Prostate gland (tissue), 2 donors: ENCODE measurements at regions not wholly inside any gene's neighbourhood (a gene's known extent, or its start where the extent isn't known, plus 50 kb on each side); places are given as distances from the start of the nearest gene placed in this dataset.

Source experiments
- POLR2A ChIP-seq: fragments of 450-650 bp; IDR thresholded peaks from one replicate; pipeline ENCODE4 v1.6.1; 2016; ENCODE audit warnings: antibody characterized with exemption, mild to moderate bottlenecking
- POLR2AphosphoS5 ChIP-seq: sonication (generic); formaldehyde crosslinking; IDR thresholded peaks from one replicate; pipeline ENCODE4 v1.6.1; 2017; ENCODE audit warnings: antibody characterized with exemption
- TF ChIP-seq, protein P1 (sequence below), 4 experiments: fragments of 200-600 bp in 2 of 4; fragments of 450-650 bp in 2 of 4; sonication (generic) in 2 of 4; IDR thresholded peaks; 1 replicate in 3 of 4; 2 replicates in 1 of 4; pipeline ENCODE4 v1.5.1; 2016 to 2019; ENCODE audit warnings: antibody characterized with exemption in 4 of 4, mild to moderate bottlenecking in 2 of 4, moderate library complexity in 2 of 4

DNA sequence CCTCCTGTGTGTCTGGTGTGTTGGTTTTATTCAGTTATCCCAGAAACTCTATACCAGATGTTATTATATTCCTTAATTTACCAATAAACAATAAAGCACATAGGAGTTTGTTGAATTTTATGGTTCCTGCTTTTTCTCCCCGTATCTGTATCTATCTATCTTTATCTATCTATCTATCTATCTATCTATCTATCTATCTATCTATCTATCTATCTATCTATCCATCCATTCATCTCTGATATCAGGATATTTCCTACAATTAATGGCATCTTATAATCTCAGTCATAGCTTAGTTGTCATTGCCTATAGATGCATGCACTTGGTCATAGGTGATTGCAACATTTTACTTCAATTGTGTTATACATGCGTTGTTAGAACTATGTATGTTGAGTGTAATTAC, 500.2 kb upstream of the ZEB2 start:
- TF ChIP-seq, protein P1, sequence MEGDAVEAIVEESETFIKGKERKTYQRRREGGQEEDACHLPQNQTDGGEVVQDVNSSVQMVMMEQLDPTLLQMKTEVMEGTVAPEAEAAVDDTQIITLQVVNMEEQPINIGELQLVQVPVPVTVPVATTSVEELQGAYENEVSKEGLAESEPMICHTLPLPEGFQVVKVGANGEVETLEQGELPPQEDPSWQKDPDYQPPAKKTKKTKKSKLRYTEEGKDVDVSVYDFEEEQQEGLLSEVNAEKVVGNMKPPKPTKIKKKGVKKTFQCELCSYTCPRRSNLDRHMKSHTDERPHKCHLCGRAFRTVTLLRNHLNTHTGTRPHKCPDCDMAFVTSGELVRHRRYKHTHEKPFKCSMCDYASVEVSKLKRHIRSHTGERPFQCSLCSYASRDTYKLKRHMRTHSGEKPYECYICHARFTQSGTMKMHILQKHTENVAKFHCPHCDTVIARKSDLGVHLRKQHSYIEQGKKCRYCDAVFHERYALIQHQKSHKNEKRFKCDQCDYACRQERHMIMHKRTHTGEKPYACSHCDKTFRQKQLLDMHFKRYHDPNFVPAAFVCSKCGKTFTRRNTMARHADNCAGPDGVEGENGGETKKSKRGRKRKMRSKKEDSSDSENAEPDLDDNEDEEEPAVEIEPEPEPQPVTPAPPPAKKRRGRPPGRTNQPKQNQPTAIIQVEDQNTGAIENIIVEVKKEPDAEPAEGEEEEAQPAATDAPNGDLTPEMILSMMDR (IDR thresholded peaks at IDR 0.05), result no peak
- TF ChIP-seq POLR2A (no peak), POLR2AphosphoS5 (no peak)
